NOMO-1 (cell line): ENCODE measurements at regions not wholly inside any gene's neighbourhood (a gene's known extent, or its start where the extent isn't known, plus 50 kb on each side); places are given as distances from the start of the nearest gene placed in this dataset.

Source experiments
- DNase-seq, 2 experiments: peaks; one replicate each; lab custom pipeline; 2025; ENCODE audit not compliant: unreplicated experiment in 2 of 2; lab: John Stamatoyannopoulos, UW

- no peak for DNase-seq
Observed at GRCh38 chr17:77507111-77507885, 366.5 kb downstream of the SEC14L1 start.

- no peak for DNase-seq
Observed at GRCh38 chr17:77508047-77508715, 367.4 kb downstream of the SEC14L1 start.

DNA sequence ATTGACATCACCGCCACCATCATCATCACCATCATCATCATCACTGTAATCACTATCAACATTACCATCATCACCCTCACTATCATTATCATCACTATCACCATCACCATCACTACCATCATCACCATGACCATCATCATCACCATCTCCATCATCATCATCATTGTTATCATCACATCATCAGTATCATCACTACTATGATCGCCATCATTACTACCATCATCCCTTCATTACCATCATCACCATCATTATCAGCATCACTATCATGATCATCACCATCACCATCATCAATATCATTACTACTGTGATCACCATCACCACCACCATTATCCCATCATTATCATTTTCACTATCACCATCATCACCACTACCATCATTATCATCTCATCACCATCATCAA, 368.3 kb downstream of the SEC14L1 start:
- DNase-seq, result no peak

GRCh38 chr17:77509599-77509998, 368.8 kb downstream of the SEC14L1 start:
- no peak for DNase-seq

GRCh38 chr17:77510133-77510796, 369.5 kb downstream of the SEC14L1 start:
- no peak for DNase-seq

DNA sequence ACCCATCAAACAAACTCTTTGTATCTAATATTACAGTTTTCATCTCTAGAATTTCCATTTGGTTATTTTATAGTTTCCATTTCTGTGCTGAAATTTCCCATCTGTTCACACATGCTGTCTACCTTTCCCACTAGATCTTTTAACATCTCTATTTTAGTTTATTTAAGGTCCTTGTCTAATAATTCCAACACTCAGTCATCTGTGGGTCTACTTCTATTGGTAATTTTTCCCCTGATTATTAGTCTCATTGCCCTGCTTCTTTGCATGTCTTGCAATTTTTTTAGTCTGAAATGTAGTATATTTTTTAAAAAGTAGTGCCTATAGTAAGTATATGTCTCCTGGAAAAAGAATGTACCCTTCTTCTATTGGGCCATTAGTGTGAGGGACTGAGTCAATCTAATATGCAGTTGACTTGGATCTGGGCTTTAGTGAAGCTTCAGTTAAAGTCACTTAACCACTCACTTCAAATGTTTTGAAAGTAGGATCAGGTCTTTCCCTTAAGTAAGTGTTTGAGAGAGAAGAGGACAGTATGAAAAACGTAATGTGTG, 370.8 kb downstream of the SEC14L1 start:
- DNase-seq, result no peak

DNA sequence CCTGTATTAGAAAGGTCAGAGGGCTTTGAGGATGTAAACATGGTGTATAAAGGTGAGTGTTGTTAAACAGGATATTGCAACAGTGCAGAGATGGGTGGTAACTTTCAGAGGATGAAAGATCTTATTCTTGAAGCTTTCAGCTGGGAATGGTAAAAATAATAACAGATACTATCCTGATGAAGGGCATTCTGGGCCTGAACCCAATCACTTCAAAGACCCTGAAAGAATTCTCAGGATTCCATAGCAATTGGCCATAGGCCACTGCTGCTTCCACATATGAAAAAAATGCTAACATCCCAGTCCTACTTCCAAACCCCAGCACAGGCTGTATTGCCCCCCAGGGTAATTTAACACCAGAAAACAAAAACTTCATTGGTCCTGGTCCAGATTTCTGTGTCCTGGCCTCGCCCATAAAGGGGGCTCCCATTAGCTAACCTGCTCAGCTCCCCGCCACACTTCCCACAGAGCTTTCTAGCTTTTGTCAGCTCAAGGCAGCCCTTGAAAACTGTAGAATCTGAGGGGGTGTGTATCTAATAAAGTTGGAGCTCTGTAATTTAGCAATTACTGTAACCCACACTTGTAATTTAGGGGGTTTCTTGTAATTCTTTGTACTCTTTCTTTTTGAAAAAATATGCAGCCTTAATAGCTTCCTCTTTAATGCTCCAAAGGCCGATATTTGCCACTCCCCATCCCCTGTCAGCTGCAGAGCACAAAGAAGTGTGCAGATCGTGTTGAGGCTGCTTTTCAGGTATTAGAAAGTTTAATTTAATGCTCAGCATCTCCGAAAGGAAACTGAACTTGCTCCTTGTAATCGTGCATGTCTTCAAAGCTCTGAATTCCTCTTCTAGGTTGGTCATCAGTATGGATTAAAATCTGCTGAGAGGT, 371.5 kb downstream of the SEC14L1 start:
- DNase-seq, result no peak

DNA sequence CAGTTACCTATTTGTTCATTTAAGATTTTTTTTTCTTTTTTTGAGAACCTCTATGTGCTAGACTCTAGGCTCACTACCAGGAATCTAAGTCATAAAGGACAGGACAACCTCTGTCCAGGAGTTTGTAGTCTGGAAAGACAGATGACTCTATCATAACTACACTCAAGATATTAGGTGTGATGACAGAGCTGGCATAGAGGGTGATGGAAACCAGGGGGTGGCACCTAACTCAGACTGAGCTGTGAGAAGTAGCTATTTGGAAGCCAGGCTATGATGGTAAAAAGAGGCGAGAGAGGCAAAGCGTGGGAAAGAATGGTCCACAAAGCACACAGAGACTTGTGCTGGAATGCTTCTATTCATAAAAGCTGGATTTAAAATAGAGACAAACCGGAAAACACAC, 372.3 kb downstream of the SEC14L1 start:
- no peak for DNase-seq

- no peak for DNase-seq
Observed at GRCh38 chr17:77515227-77515626, 374.5 kb downstream of the SEC14L1 start.

GRCh38 chr17:77516902-77517301, 376.1 kb downstream of the SEC14L1 start:
- DNase-seq, result no peak

GRCh38 chr17:77521076-77521475, 380.3 kb downstream of the SEC14L1 start:
- DNase-seq, result no peak

GRCh38 chr17:77523540-77523939, 382.8 kb downstream of the SEC14L1 start:
- DNase-seq, result no peak

- DNase-seq, result no peak
Observed at GRCh38 chr17:77526259-77526711, 385.5 kb downstream of the SEC14L1 start.

DNA sequence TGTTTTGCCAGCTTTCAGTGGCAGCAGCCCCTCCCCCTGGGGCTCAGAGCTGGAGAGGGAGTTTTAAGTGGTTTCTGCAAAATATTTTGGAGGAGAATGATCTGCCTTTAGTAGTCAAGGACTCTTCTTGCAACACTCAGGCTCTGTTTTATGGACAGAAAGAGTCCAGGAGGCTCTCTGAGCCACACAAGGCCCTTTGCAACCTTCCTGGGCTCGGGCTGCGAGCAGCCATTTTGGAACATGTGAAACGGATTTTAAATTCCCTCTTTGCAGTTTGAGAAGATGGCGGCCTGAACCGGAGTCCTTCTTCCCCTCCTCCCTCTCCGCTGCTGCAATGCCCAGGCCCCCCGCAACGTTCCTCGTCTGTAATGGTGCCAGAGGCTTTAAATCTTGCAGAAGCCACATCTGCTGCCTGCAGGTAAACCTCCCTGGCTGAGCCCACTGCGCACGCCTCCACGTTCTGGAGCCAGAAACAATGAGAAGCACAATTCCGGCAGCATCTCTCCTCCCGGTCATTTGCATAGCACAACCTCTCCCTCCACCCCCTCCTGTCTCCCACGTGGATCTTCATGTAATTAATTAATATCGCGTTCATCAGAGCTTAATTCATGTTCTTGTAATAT, 386.1 kb downstream of the SEC14L1 start:
- no peak for DNase-seq

GRCh38 chr17:77527409-77527808, 386.6 kb downstream of the SEC14L1 start:
- no peak for DNase-seq

- DNase-seq, result no peak
Observed at GRCh38 chr17:77527836-77528505, 387.2 kb downstream of the SEC14L1 start.

- no peak for DNase-seq
Observed at GRCh38 chr17:77528516-77529327, 388.0 kb downstream of the SEC14L1 start.

GRCh38 chr17:77529328-77529650, 388.5 kb downstream of the SEC14L1 start:
- DNase-seq, result no peak

DNA sequence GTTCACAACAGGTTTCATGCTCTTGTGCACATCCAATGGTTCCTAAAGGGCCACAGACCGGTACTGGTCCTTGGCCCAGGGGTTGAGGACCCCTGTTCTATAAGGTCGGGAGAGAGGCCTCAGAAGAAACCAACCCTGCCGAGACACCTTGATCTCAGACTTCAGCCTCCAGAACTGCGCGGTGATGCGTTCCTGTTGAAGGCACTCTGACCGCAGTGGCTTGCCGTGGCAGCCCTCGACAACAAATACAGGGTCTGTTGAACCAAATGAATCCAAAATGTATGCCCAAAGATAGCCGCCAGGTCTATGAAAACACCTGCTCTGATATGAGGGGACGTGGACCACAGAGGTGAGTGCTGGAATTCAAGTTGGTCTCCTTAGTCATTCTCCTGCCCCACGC, 389.8 kb downstream of the SEC14L1 start:
- DNase-seq, result no peak
